ENCODE measurements at regions not wholly inside any gene's neighbourhood (a gene's known extent, or its start where the extent isn't known, plus 50 kb on each side); places are given as distances from the start of the nearest gene placed in this dataset.

DNA sequence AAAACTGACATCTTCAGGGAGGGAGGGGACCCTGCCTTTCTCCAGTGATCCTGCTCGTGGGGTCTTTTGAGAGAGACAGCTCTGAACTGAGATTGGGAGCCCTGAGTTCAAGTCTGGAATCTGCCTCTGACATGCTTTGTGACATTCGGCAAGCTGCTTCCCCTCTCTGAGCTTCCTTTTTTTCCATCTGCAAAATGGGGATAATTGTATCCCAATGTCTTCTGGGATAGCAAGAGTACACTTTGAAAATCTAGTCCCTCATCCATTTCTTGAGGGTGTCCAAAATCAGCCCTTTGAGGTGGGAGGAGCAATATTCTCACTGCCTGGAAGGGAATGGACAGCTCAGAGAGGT is 186.3 kb downstream of the RGS3 start:
- Histone ChIP-seq H3K4me1 (peaks cover under 1 to 24% (median 9%) of the 10 kb centered on the region in 6 donors), H3K4me3 (no peak overlapping the region), H3K9me3 (no peaks in the 10 kb centered on the region), H3K27ac (no peak overlapping the region), H3K36me3 (no peaks in the 10 kb centered on the region), H3K27me3 (replicated peaks in 1 of 7) (no peaks in the 10 kb centered on the region)
- TF ChIP-seq POLR2A (IDR thresholded peaks at IDR 0.05) (no peak), CTCF (IDR thresholded peaks at IDR 0.05 in 8 of 11, conservative IDR thresholded peaks at IDR 0.05 in 3 of 11) (no peak), POLR2AphosphoS5 (IDR thresholded peaks at IDR 0.05) (no peak)
- 83 to 91% (median 89%) methylated on average over 2 of the region's 2 CpGs for WGBS, 5 donors
- peak; percentile 12 for DNase-seq
- intact Hi-C loops (cut with DNase I; ENCODE audit: low total_unique reads): loop anchor here (10.0 kb wide), 1 partner anchor 375 kb away; the partner anchor contains the start of genes CDC26 and PRPF4

DNA sequence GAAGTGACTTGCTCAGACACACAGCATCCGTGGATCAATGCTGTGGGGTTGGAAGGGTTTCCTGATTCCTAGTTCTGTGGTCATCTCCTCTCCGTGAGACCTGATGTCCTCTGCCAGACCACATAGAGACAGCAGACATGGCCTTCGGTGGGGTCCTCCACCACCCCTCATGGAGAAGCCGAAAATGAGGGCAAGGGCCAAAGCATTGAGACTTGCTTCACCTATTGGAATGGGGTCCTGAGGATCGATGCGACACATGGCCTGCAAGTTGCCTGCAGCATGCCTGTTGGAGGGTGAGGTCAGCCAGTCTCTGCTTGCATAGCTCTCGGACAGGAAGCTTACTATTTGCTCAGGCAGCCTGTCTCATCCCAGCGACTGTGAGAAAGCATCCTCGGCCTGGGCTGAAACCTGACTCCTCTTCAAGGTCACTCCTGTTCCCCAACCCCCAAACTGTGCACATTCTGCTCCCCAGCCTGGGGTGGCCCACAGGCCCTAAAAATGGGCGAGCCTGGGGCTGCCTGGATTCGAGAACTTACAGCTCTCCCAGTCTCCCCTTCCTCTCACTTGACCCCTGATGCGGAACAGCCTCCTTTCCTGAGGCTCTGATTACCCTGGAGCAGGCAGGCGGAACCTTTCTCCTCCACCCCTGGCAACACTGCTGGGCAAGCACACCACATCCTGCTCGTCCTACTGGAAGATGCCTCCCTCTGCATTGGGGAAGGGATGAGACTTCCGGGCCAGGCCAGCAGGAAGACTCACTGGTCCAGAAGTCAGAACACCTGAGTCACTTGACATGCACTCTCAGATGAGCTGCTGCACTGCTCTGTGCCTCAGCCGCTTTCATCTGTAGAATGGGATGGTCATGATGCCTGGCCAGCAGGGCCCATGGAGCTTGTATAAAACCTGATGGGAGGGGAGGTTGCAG is 186.9 kb downstream of the RGS3 start:
- no peak for DNase-seq
- TF ChIP-seq POLR2A (IDR thresholded peaks at IDR 0.05): no peak
- no peak for TF ChIP-seq CTCF (IDR thresholded peaks at IDR 0.05 in 8 of 11, conservative IDR thresholded peaks at IDR 0.05 in 3 of 11)
- no peak for TF ChIP-seq POLR2AphosphoS5 (IDR thresholded peaks at IDR 0.05)

DNA sequence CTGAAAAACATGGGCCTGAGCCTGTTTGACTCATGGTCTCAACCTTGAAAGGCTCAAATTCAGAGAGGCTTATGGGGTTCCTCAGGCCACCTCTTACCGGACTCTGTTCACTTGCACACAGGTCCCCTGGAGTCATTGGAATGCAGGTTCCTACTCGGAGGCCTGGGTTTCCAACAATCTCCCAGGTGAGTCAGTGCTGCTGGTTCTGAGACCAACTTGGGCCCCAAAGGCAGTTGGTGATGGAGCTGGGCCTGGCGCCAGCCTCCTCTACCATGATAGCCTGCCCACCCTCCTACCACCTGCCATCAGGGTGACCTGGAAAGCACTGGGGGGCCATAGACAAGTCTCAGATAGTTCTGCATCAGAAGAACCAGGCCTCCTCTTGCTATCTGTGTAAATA is 188.4 kb downstream of the RGS3 start:
- TF ChIP-seq POLR2A (IDR thresholded peaks at IDR 0.05) (no peak), CTCF (IDR thresholded peaks at IDR 0.05 in 8 of 11, conservative IDR thresholded peaks at IDR 0.05 in 3 of 11) (no peak), POLR2AphosphoS5 (IDR thresholded peaks at IDR 0.05) (no peak)
- Histone ChIP-seq H3K4me1 (peaks cover 7 to 45% (median 21%) of the 10 kb centered on the region in 6 donors), H3K27me3 (replicated peaks in 1 of 7) (no peaks in the 10 kb centered on the region), H3K9me3 (no peaks in the 10 kb centered on the region), H3K27ac (no peak overlapping the region), H3K36me3 (no peaks in the 10 kb centered on the region), H3K4me3 (no peak overlapping the region)
- peak; percentile 29 for DNase-seq
- 88 to 100% (median 95%) methylated on average over 3 of the region's 3 CpGs for WGBS, 5 donors
- intact Hi-C loops (cut with DNase I; ENCODE audit: low total_unique reads): loop anchor here (10.0 kb wide), 1 partner anchor 377 kb away; the partner anchor contains the start of genes CDC26 and PRPF4

More for the DNA sequence above, 186.9 kb downstream of the RGS3 start:
- H3K27ac ChIP-seq: no peak overlapping the region
- H3K4me3 ChIP-seq: no peak overlapping the region
- no peaks in the 10 kb centered on the region for H3K9me3 ChIP-seq
- peaks cover 6 to 31% (median 15%) of the 10 kb centered on the region in 6 donors for H3K4me1 ChIP-seq
- no peaks in the 10 kb centered on the region for H3K36me3 ChIP-seq
- H3K27me3 ChIP-seq (replicated peaks in 1 of 7): no peaks in the 10 kb centered on the region
- intact Hi-C loops (cut with DNase I; ENCODE audit: low total_unique reads): loop anchor here (10.0 kb wide), 1 partner anchor 376 kb away; the partner anchor contains the start of genes CDC26 and PRPF4
- WGBS, 5 donors: 74 to 86% (median 81%) methylated on average over 8 to 16 of the region's 16 CpGs

Data from spleen (tissue), 11 donors.